ENCODE measurements at regions not wholly inside any gene's neighbourhood (a gene's known extent, or its start where the extent isn't known, plus 50 kb on each side); places are given as distances from the start of the nearest gene placed in this dataset.
A peak's percentile ranks its signal among the peaks of the same experiment; 100 is the strongest.

DNA sequence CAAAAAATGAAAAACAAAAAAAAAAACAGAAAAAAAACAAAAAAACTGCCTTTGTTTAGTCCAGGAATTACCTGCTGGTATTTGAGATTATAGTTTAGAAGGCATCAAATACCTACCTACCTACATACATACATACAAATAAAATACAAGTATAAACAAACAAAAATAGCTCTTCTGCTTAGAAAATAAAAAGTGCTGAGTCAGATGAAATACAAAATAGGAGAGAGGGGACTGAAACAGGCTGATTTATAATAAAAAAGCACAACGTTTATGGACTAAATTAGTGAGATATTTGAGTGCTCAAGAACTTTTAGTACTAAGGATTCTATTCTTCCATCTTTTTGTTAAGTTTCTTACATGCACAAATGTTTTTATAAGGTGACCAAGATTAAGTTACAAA lies 980.8 kb downstream of the PLA2G4A start:
- in situ Hi-C loops (cut with MboI; ENCODE audit: low sequenced_read_pairs, unreplicated experiment) = no loop called here
- DNase-seq (ENCODE audit: low spot score) = no peak
- TF ChIP-seq, protein P1, sequence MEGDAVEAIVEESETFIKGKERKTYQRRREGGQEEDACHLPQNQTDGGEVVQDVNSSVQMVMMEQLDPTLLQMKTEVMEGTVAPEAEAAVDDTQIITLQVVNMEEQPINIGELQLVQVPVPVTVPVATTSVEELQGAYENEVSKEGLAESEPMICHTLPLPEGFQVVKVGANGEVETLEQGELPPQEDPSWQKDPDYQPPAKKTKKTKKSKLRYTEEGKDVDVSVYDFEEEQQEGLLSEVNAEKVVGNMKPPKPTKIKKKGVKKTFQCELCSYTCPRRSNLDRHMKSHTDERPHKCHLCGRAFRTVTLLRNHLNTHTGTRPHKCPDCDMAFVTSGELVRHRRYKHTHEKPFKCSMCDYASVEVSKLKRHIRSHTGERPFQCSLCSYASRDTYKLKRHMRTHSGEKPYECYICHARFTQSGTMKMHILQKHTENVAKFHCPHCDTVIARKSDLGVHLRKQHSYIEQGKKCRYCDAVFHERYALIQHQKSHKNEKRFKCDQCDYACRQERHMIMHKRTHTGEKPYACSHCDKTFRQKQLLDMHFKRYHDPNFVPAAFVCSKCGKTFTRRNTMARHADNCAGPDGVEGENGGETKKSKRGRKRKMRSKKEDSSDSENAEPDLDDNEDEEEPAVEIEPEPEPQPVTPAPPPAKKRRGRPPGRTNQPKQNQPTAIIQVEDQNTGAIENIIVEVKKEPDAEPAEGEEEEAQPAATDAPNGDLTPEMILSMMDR (IDR thresholded peaks at IDR 0.05; ENCODE audit: borderline replicate concordance, control extremely low read depth, extremely low read depth, insufficient read depth, missing control alignments) = no peak

DNA sequence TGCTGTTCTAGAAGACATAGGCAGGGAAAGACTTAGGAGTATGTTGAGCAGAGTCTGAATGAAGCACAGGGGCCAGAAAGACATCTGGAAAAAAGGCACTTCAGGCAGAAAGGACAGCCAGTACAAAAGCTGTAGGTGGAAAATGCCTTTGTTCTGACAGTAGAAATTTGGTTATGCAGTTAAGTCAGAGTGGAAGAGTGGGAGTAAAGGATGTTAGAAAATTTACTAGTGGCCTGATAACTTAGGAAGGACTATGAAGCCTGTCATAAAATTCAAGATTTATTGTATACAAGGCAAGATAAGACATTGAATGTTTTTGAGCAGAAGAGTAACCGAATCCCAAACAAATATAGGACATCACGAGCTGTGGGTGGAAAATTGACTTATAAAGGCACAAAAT lies 987.9 kb downstream of the PLA2G4A start:
- DNase-seq (ENCODE audit: low spot score) = no peak
- in situ Hi-C loops (cut with MboI; ENCODE audit: low sequenced_read_pairs, unreplicated experiment) = no loop called here
- TF ChIP-seq, protein P1 (IDR thresholded peaks at IDR 0.05; ENCODE audit: borderline replicate concordance, control extremely low read depth, extremely low read depth, insufficient read depth, missing control alignments) = no peak

DNA sequence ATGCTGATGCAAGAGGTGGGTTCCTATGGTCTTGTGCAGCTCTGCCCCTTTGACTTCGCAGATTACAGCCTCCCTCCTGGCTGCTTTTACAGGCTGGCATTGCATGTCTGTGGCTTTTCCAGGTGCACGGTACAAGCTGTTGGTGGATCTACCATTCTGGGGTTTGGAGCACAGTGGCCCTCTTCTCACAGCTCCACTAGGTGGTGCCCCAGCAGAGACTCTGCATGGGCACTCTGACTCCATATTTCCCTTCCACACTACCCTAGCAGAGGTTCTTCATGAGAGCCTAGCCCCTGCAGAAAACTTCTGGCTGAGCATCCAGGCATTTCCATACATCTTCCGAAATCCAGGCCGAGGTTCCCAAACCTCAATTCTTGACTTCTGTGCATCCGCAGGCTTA lies 989.0 kb downstream of the PLA2G4A start:
- TF ChIP-seq, protein P1 (IDR thresholded peaks at IDR 0.05; ENCODE audit: borderline replicate concordance, control extremely low read depth, extremely low read depth, insufficient read depth, missing control alignments) = peak; percentile 4
- no peak for DNase-seq (ENCODE audit: low spot score)
- in situ Hi-C loops (cut with MboI; ENCODE audit: low sequenced_read_pairs, unreplicated experiment) = no loop called here

DNA sequence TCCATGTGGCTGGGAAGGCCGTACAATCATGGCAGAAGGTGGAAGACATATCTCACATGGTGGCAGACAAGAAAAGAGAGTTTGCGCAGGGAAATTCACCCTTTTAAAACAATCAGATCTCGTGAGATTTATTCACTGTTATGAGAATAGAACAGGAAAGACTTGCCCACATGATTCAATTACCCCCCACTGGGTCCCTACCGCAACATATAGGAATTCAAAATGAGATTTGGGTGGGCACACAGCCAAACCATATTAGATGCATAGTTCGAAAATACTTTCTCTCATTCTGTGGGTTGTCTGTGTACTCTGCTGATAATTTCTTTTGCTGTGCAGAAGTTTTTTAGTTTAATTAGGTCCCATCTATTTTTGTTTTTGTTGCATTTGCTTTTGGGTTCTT lies 990.3 kb downstream of the PLA2G4A start:
- TF ChIP-seq, protein P1 (IDR thresholded peaks at IDR 0.05; ENCODE audit: borderline replicate concordance, control extremely low read depth, extremely low read depth, insufficient read depth, missing control alignments) = no peak
- in situ Hi-C loops (cut with MboI; ENCODE audit: low sequenced_read_pairs, unreplicated experiment) = no loop called here
- DNase-seq (ENCODE audit: low spot score) = no peak

DNA sequence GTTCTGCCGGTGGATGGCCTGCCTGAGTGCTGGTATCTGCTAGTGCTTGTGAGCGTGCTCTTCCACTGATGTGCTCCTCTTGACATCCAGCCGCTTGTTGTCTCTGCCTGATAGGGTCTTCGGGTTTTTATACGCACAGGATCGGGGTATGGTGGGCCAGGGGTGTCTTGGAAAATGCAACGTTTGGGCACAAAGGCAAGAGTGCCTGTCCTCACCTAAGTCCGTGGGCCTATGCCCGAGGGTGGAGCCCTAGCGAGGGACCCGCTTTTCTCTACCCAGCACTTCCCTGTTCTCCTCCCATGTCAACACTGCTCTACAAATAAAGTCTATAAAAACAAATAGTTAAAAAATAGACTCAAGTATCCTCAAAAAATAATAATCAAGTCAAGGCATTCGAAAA lies 1007.8 kb downstream of the PLA2G4A start:
- TF ChIP-seq, protein P1 (IDR thresholded peaks at IDR 0.05; ENCODE audit: borderline replicate concordance, control extremely low read depth, extremely low read depth, insufficient read depth, missing control alignments) = no peak
- DNase-seq (ENCODE audit: low spot score) = no peak
- in situ Hi-C loops (cut with MboI; ENCODE audit: low sequenced_read_pairs, unreplicated experiment) = no loop called here

DNA sequence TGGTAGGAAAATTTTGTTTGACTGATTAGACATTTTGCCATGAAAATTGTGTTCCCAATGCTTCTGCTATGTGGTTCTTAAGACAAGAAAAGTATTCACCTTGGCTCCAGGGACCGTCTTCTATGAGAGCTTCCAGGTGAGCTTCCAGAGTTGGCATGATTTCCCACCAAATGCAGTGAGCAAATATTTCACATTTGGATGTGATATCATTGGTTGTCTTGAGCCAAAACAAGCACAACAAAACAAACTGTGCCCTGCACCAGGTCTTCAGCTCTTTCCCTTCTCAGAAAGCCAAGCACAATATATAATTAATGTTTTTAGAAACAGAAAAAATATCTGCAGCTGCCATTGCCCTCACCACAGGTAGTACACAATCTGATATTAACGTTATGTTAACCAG lies 1009.0 kb downstream of the PLA2G4A start:
- in situ Hi-C loops (cut with MboI; ENCODE audit: low sequenced_read_pairs, unreplicated experiment) = no loop called here
- no peak for DNase-seq (ENCODE audit: low spot score)
- TF ChIP-seq, protein P1 (IDR thresholded peaks at IDR 0.05; ENCODE audit: borderline replicate concordance, control extremely low read depth, extremely low read depth, insufficient read depth, missing control alignments) = no peak

All from GM13976 (cell line).